ENCODE measurements at regions not wholly inside any gene's neighbourhood (a gene's known extent, or its start where the extent isn't known, plus 50 kb on each side); places are given as distances from the start of the nearest gene placed in this dataset.

DNA sequence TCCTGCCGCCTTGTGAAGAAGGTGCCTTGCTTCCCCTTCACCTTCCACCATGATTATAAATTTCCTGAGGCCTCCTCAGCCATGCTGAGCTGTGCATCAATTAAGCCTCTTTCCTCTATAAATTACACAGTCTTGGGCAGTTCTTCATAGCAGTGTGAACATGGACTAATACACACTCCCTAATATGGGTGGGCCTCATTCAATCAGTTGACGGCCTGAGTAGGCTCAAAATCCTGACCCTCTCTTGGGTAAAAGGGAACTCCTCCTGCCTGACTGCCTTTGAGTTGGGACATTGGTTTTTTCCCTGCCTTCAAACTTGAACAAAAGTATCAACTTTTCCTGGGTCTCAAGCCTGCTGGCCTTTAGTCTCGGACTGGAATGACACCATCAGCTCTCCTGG, 96.6 kb upstream of the PROKR2 start:
- DNase-seq, result no peak
- no peaks in the 10 kb centered on the region for H3K36me3 ChIP-seq
- no peaks in the 10 kb centered on the region for H3K4me1 ChIP-seq
- H3K27ac ChIP-seq, result no peak overlapping the region
- no peaks in the 10 kb centered on the region for H3K27me3 ChIP-seq
- 88 to 100% methylated on average over 2 to 3 of the region's 3 CpGs for WGBS, 2 donors (ENCODE audit: low coverage in 1 of 2)
- no peak overlapping the region for H3K4me3 ChIP-seq
- no peaks in the 10 kb centered on the region for H3K9me3 ChIP-seq
- TF ChIP-seq POLR2AphosphoS5 (IDR thresholded peaks at IDR 0.05), result no peak
- TF ChIP-seq, protein P1, sequence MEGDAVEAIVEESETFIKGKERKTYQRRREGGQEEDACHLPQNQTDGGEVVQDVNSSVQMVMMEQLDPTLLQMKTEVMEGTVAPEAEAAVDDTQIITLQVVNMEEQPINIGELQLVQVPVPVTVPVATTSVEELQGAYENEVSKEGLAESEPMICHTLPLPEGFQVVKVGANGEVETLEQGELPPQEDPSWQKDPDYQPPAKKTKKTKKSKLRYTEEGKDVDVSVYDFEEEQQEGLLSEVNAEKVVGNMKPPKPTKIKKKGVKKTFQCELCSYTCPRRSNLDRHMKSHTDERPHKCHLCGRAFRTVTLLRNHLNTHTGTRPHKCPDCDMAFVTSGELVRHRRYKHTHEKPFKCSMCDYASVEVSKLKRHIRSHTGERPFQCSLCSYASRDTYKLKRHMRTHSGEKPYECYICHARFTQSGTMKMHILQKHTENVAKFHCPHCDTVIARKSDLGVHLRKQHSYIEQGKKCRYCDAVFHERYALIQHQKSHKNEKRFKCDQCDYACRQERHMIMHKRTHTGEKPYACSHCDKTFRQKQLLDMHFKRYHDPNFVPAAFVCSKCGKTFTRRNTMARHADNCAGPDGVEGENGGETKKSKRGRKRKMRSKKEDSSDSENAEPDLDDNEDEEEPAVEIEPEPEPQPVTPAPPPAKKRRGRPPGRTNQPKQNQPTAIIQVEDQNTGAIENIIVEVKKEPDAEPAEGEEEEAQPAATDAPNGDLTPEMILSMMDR (IDR thresholded peaks at IDR 0.05), result no peak
- no peak for TF ChIP-seq POLR2A (IDR thresholded peaks at IDR 0.05)
- no peak for TF ChIP-seq EP300 (IDR thresholded peaks at IDR 0.05; ENCODE audit: low read depth)
- in situ Hi-C loops (cut with MboI; ENCODE audit: low pct_ligation_motif_present in 1 of 4, low pct_unique_long_range_greater_than_20kb in 1 of 4, low sequenced_read_pairs in 3 of 4) (no loop called here), intact Hi-C loops (cut with DNase I; ENCODE audit: low total_unique reads) (no loop called here)

DNA sequence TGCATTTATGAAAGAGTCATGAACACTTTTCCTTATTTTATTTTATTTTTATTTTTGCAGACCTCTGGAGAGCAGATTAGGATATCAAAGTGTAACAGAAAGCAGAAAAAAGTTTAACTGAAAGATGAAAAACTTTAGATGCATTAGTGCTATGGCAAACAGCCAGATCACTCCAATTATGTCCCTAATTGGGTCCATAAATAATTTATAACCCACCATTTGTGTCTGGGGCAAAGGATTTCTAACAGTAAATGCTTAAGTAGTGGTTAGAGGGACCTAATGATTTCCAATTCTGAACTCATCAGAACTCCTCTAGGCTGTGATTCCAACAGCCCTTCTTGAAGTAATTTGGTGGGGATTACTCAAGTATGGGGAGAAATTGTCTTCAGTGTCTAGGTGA, 93.7 kb upstream of the PROKR2 start:
- no peaks in the 10 kb centered on the region for H3K27me3 ChIP-seq
- H3K9me3 ChIP-seq, result no peaks in the 10 kb centered on the region
- intact Hi-C loops (cut with DNase I; ENCODE audit: low total_unique reads) (no loop called here), in situ Hi-C loops (cut with MboI; ENCODE audit: low pct_ligation_motif_present in 1 of 4, low pct_unique_long_range_greater_than_20kb in 1 of 4, low sequenced_read_pairs in 3 of 4) (no loop called here)
- H3K4me3 ChIP-seq, result no peak overlapping the region
- DNase-seq, result no peak
- TF ChIP-seq, protein P1 (IDR thresholded peaks at IDR 0.05), result no peak
- TF ChIP-seq POLR2A (IDR thresholded peaks at IDR 0.05) (no peak), EP300 (IDR thresholded peaks at IDR 0.05; ENCODE audit: low read depth) (no peak), POLR2AphosphoS5 (IDR thresholded peaks at IDR 0.05) (no peak)
- no peaks in the 10 kb centered on the region for H3K4me1 ChIP-seq
- no peak overlapping the region for H3K27ac ChIP-seq
- H3K36me3 ChIP-seq, result no peaks in the 10 kb centered on the region

DNA sequence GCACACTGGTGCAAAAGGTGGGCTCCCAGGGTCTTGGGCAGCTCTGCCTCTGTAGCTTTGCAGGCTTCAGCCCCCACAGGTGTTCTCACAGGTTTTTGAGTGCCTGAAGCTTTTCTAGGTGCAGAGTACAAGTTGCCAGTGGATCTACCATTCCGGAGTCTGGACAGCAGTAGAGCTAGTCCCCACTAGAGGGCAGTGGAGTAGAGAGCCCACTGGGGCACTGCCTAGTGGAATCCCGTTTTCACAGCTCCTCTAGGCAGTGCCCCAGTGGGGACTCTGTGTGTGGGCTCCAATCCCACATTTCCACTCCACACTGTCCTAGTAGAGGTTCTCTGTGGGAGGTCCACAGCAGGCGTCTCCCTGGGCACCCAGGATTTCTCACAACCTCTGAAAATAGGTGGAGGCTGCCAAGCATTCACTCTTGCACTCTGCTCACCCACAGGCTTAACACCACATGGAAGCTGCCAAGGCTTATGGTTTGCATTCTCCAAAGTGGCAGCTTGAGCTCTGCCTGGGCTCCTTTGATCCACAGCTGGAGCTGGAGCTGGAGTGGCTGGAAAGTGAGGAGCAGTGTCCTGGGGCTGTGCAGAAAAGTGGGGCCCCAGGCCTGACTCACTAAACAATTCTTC, 86.3 kb upstream of the PROKR2 start:
- no peak overlapping the region for H3K27ac ChIP-seq
- H3K9me3 ChIP-seq, result no peaks in the 10 kb centered on the region
- TF ChIP-seq, protein P1 (IDR thresholded peaks at IDR 0.05), result peak in 2 of 5 experiments; percentile 40 to 41
- no peak for TF ChIP-seq POLR2AphosphoS5 (IDR thresholded peaks at IDR 0.05)
- TF ChIP-seq EP300 (IDR thresholded peaks at IDR 0.05; ENCODE audit: low read depth), result no peak
- intact Hi-C loops (cut with DNase I; ENCODE audit: low total_unique reads), result no loop called here
- H3K4me3 ChIP-seq, result no peak overlapping the region
- no peaks in the 10 kb centered on the region for H3K4me1 ChIP-seq
- DNase-seq, result peak; percentile 9
- H3K36me3 ChIP-seq, result no peaks in the 10 kb centered on the region
- 25% methylated on average over 3 of the region's 3 CpGs; no CpG with 5 or more reads in 1 of the 2 donors for WGBS, 2 donors (ENCODE audit: low coverage in 1 of 2)
- in situ Hi-C loops (cut with MboI; ENCODE audit: low pct_ligation_motif_present in 1 of 4, low pct_unique_long_range_greater_than_20kb in 1 of 4, low sequenced_read_pairs in 3 of 4), result no loop called here
- H3K27me3 ChIP-seq, result no peaks in the 10 kb centered on the region

DNA sequence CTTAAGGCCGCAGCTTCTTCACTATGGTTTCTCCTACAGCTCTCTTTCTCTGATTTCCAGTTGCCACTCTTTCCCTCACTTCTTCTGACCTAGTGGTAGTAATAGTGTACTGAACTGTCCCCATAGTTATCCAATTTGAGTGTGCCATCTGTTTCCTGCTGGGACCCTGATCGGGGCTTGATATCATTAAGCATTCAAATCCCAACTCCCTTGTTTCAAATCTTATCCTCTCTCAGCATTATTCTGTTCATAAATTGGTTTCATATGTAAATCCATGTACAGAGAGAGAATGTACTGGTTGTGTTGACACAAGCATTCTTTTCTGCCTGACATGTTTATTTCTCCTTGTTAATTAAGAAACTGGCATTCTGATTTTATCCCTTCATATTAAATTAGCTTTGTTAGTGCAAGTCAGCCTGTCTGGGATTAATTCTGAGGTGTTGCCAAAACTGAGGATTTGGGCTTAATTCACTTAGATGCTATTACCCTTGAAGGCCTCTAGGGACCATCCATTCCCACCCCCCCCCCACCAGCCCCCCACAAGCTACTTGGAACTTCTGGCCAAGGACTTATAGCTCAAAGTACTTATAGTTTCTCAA, 84.6 kb upstream of the PROKR2 start:
- in situ Hi-C loops (cut with MboI; ENCODE audit: low pct_ligation_motif_present in 1 of 4, low pct_unique_long_range_greater_than_20kb in 1 of 4, low sequenced_read_pairs in 3 of 4) (no loop called here), intact Hi-C loops (cut with DNase I; ENCODE audit: low total_unique reads) (no loop called here)
- Histone ChIP-seq H3K4me1 (no peaks in the 10 kb centered on the region), H3K27ac (no peak overlapping the region), H3K36me3 (no peaks in the 10 kb centered on the region), H3K27me3 (no peaks in the 10 kb centered on the region), H3K9me3 (no peaks in the 10 kb centered on the region), H3K4me3 (no peak overlapping the region)
- 70 to 90% methylated on average over 2 of the region's 2 CpGs for WGBS, 2 donors (ENCODE audit: low coverage in 1 of 2)
- TF ChIP-seq, protein P1 (IDR thresholded peaks at IDR 0.05), result no peak
- TF ChIP-seq POLR2A (IDR thresholded peaks at IDR 0.05) (no peak), POLR2AphosphoS5 (IDR thresholded peaks at IDR 0.05) (no peak), EP300 (IDR thresholded peaks at IDR 0.05; ENCODE audit: low read depth) (no peak)
- DNase-seq, result no peak

Measured in transverse colon (tissue), 4 donors.